ENCODE measurements at regions not wholly inside any gene's neighbourhood (a gene's known extent, or its start where the extent isn't known, plus 50 kb on each side); places are given as distances from the start of the nearest gene placed in this dataset.

DNA sequence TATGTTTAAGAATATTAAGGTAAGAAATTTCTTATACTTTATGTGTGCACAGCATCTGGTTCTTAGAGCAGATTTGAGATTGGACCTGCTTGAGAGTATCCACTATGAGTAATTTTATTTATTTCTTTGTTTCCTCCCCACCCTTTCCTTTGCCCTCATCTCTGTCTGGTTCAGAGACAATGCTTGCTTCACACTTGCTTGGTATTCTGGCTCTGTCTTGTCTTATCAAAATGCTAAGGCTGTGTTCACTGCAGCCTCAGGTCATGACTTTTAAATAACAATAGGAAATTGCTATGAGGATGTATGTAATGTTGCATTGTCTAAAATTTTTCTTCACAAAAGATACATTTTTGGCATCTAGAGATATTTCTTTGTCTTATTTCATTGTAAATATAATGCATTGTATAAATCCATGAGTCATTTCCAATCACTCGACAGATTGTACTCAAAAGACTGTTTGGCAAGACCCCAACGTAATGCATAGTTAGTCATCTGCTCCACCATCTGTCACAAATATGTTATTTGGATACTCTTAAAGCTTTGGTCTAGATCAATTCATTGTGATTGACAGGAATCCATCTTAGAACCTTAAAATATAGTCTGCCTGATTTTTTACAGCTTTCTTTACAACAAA, 395.7 kb downstream of the AASDHPPT start:
- TF ChIP-seq USF1 (IDR thresholded peaks at IDR 0.05): no peak
- TF ChIP-seq ZBTB7A (IDR thresholded peaks at IDR 0.05; ENCODE audit: low read depth): no peak
- TF ChIP-seq REST (IDR thresholded peaks at IDR 0.05; ENCODE audit: low read depth): no peak
- TF ChIP-seq RAD21 (IDR thresholded peaks at IDR 0.05; ENCODE audit: low read depth): no peak
- TF ChIP-seq CEBPB (IDR thresholded peaks at IDR 0.05): no peak
- TF ChIP-seq CREB1 (IDR thresholded peaks at IDR 0.05; ENCODE audit: low read depth): no peak
- no peak for TF ChIP-seq EGR1 (IDR thresholded peaks at IDR 0.05)
- TF ChIP-seq, protein P1, sequence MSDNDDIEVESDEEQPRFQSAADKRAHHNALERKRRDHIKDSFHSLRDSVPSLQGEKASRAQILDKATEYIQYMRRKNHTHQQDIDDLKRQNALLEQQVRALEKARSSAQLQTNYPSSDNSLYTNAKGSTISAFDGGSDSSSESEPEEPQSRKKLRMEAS (IDR thresholded peaks at IDR 0.05): no peak
- no peak for TF ChIP-seq EP300 (IDR thresholded peaks at IDR 0.05; ENCODE audit: borderline replicate concordance)
- no peak for TF ChIP-seq NFIC (IDR thresholded peaks at IDR 0.05)
- TF ChIP-seq TCF12 (IDR thresholded peaks at IDR 0.05; ENCODE audit: low read depth): no peak
- no peak for TF ChIP-seq TAF1 (IDR thresholded peaks at IDR 0.05; ENCODE audit: low read depth)
- TF ChIP-seq FOXM1 (IDR thresholded peaks at IDR 0.05; ENCODE audit: borderline replicate concordance, low read depth): no peak
- no peak for TF ChIP-seq TEAD4 (IDR thresholded peaks at IDR 0.05)
- no peak for TF ChIP-seq YY1 (IDR thresholded peaks at IDR 0.05; ENCODE audit: low read depth)

DNA sequence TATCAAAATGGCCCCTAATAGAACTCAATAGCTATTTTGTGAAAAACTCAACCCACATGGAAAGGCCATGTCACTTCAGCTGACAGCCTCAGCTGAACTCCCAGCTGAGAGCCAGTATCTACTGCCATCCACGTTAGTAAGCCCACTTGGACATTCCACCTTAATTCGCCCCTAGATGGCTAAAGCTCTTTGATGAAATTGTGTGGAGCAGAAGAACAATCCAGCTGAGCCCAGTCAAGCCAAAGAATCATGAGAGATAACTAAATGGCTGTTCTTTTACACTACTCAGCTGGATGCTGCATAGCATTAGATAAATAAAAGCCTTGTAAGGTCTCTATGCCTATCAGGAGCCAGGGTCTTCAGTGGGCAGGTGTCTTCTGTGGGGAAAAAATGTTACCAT, 396.8 kb downstream of the AASDHPPT start:
- no peak for TF ChIP-seq NFIC (IDR thresholded peaks at IDR 0.05)
- TF ChIP-seq TEAD4 (IDR thresholded peaks at IDR 0.05): no peak
- no peak for TF ChIP-seq USF1 (IDR thresholded peaks at IDR 0.05)
- TF ChIP-seq CREB1 (IDR thresholded peaks at IDR 0.05; ENCODE audit: low read depth): no peak
- no peak for TF ChIP-seq FOXM1 (IDR thresholded peaks at IDR 0.05; ENCODE audit: borderline replicate concordance, low read depth)
- TF ChIP-seq ZBTB7A (IDR thresholded peaks at IDR 0.05; ENCODE audit: low read depth): no peak
- no peak for TF ChIP-seq RAD21 (IDR thresholded peaks at IDR 0.05; ENCODE audit: low read depth)
- TF ChIP-seq CEBPB (IDR thresholded peaks at IDR 0.05): no peak
- TF ChIP-seq, protein P1 (IDR thresholded peaks at IDR 0.05): no peak
- TF ChIP-seq TAF1 (IDR thresholded peaks at IDR 0.05; ENCODE audit: low read depth): no peak
- no peak for TF ChIP-seq YY1 (IDR thresholded peaks at IDR 0.05; ENCODE audit: low read depth)

DNA sequence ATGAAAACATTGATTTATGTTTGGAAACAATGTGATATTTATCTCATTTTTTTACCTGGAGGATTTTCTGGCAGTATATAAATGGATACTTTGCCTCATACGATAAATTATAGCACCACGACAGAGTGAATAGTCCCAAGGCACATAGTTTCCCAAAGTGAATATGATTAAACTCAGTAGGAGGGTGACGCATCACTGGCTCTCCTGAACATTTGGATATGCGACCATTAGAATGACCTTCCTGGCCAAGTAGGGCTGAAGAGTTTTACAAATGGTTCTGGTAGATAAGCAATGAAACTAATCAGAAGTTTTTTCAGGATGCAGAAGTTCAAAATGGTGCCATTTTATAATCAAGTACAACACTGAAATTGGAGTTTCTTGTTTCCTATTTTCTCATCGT, 397.7 kb downstream of the AASDHPPT start:
- TF ChIP-seq FOXM1 (IDR thresholded peaks at IDR 0.05; ENCODE audit: borderline replicate concordance, low read depth): no peak
- TF ChIP-seq USF1 (IDR thresholded peaks at IDR 0.05): no peak
- no peak for TF ChIP-seq EGR1 (IDR thresholded peaks at IDR 0.05)
- no peak for TF ChIP-seq TCF12 (IDR thresholded peaks at IDR 0.05; ENCODE audit: low read depth)
- no peak for TF ChIP-seq YY1 (IDR thresholded peaks at IDR 0.05; ENCODE audit: low read depth)
- TF ChIP-seq, protein P1 (IDR thresholded peaks at IDR 0.05): no peak
- TF ChIP-seq EP300 (IDR thresholded peaks at IDR 0.05; ENCODE audit: borderline replicate concordance): no peak
- no peak for TF ChIP-seq TAF1 (IDR thresholded peaks at IDR 0.05; ENCODE audit: low read depth)
- TF ChIP-seq TEAD4 (IDR thresholded peaks at IDR 0.05): no peak
- no peak for TF ChIP-seq CEBPB (IDR thresholded peaks at IDR 0.05)
- TF ChIP-seq NFIC (IDR thresholded peaks at IDR 0.05): no peak

DNA sequence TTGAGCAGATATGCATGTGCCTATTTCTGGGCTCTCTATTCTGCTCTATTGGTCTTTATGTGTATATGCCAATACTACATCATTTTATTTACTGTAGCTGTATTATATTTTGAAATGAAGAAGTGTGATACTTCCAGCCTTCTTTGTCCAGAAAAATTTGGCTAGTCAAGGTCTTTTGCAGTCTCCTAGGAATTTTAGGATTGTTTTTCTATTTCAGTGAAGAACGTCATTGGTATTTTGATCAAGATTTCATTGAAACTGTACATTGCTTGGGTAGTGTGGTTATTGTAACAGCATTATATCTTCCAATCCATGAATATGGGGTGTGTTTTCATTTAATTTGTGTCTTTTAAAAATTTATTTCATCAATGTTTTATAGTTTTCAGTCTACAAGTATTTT, 400.3 kb downstream of the AASDHPPT start:
- TF ChIP-seq TAF1 (IDR thresholded peaks at IDR 0.05; ENCODE audit: low read depth): no peak
- no peak for TF ChIP-seq CEBPB (IDR thresholded peaks at IDR 0.05)
- no peak for TF ChIP-seq EP300 (IDR thresholded peaks at IDR 0.05; ENCODE audit: borderline replicate concordance)
- no peak for TF ChIP-seq NFIC (IDR thresholded peaks at IDR 0.05)
- TF ChIP-seq YY1 (IDR thresholded peaks at IDR 0.05; ENCODE audit: low read depth): no peak
- TF ChIP-seq FOXM1 (IDR thresholded peaks at IDR 0.05; ENCODE audit: borderline replicate concordance, low read depth): no peak
- no peak for TF ChIP-seq RAD21 (IDR thresholded peaks at IDR 0.05; ENCODE audit: low read depth)

DNA sequence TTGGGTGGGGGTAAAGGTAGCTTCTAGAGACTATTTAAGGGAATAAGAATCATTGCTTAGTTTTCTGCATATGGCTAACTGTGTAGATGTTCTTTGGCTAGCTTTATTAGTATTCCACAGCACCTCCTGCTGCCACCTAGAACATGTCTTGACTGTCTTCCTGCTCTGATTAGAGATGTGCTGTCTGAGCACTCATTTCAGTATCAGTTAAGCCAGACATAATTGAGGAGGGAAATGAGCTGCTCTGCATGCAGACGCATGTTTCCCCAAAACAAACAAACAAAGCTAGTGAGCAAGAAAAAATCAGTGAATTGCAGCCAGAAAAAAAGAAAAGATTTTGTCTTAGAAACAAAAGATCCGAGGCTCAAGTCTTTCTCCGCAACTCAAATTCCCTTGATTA, 402.2 kb downstream of the AASDHPPT start:
- TF ChIP-seq USF1 (IDR thresholded peaks at IDR 0.05) (no peak), CEBPB (IDR thresholded peaks at IDR 0.05) (no peak), TAF1 (IDR thresholded peaks at IDR 0.05; ENCODE audit: low read depth) (no peak), TEAD4 (IDR thresholded peaks at IDR 0.05) (no peak), CREB1 (IDR thresholded peaks at IDR 0.05; ENCODE audit: low read depth) (no peak), FOXM1 (IDR thresholded peaks at IDR 0.05; ENCODE audit: borderline replicate concordance, low read depth) (no peak), YY1 (IDR thresholded peaks at IDR 0.05; ENCODE audit: low read depth) (no peak)

GRCh38 chr11:106480581-106481190, 403.2 kb downstream of the AASDHPPT start:
- no peak for TF ChIP-seq RAD21 (IDR thresholded peaks at IDR 0.05; ENCODE audit: low read depth)
- no peak for TF ChIP-seq FOXM1 (IDR thresholded peaks at IDR 0.05; ENCODE audit: borderline replicate concordance, low read depth)
- TF ChIP-seq REST (IDR thresholded peaks at IDR 0.05; ENCODE audit: low read depth): no peak
- TF ChIP-seq TAF1 (IDR thresholded peaks at IDR 0.05; ENCODE audit: low read depth): no peak
- TF ChIP-seq YY1 (IDR thresholded peaks at IDR 0.05; ENCODE audit: low read depth): no peak
- no peak for TF ChIP-seq EP300 (IDR thresholded peaks at IDR 0.05; ENCODE audit: borderline replicate concordance)
- TF ChIP-seq CREB1 (IDR thresholded peaks at IDR 0.05; ENCODE audit: low read depth): no peak
- TF ChIP-seq CEBPB (IDR thresholded peaks at IDR 0.05): no peak
- no peak for TF ChIP-seq TEAD4 (IDR thresholded peaks at IDR 0.05)
- no peak for TF ChIP-seq USF1 (IDR thresholded peaks at IDR 0.05)
- no peak for TF ChIP-seq TCF12 (IDR thresholded peaks at IDR 0.05; ENCODE audit: low read depth)
- TF ChIP-seq, protein P1 (IDR thresholded peaks at IDR 0.05): no peak
- TF ChIP-seq NFIC (IDR thresholded peaks at IDR 0.05): no peak
- no peak for TF ChIP-seq EGR1 (IDR thresholded peaks at IDR 0.05)
- TF ChIP-seq ZBTB7A (IDR thresholded peaks at IDR 0.05; ENCODE audit: low read depth): no peak

All from Ishikawa (cell line).